ENCODE measurements at regions not wholly inside any gene's neighbourhood (a gene's known extent, or its start where the extent isn't known, plus 50 kb on each side); places are given as distances from the start of the nearest gene placed in this dataset.

DNA sequence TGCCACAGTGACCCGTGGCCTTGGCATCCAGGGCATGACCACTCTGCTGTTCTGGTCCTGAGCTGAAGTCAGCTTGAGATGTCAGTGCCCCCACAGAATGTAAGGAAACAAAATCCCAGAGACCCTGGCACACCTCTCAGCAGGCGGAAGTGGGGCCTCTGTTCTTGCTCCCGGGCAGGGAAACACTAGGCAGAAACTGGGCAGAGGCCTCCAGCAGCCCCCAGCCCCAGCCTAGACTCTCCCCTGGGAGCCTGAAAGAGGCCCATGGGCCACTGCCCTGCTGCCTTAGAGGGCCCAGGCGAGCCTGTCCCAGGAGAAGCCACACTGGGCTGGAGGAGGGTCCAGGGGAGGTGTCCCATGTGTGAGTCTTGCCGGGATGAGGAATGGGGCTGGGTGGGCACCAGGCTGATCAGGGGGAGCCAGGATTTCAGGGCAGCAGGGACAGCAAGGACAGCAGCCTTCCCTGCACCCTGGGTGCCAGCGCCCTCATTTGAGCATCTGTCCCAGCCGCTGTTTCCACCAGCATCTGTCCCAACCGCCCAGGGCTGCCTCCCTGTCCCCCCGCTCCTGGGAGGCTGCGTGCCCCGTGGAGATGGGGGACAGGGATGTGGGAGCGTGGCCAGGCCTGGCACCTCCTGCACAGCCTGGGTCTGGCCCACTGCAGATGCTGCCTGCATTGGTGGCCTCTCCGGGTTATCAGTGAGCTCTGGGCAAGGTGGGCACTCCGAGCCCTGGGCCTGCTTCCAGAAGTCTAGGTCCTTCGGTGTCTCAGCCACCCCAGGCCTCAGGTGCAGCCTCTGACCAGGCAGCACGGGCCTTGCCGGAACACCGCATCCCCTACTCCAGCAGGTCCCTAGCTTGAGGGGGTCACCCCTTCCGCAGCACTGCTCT is 1072.4 kb downstream of the BRD1 start:
- no peak for DNase-seq

DNA sequence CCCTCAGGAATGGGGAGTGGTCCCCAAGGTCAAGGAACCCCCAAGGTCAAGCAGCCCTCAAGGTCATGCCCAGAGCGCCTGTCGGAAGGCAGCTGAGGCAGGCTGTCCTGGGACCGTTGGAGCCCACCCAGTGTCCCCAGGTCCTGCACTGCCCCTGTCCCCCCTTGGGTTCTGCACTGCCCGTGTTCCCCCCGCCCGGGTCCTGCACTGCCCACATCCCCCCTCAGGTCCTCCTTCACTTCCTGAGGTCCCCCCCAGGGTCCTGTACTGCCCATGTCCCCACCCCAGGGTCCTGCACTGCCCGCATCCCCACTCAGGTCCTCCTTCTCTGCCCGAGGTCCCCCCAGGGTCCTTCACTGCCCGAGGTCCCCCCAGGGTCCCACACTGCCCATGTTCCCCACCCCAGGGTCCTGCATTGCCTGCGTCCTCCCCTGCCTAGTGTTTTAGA is 1073.0 kb downstream of the BRD1 start:
- DNase-seq: no peak

DNA sequence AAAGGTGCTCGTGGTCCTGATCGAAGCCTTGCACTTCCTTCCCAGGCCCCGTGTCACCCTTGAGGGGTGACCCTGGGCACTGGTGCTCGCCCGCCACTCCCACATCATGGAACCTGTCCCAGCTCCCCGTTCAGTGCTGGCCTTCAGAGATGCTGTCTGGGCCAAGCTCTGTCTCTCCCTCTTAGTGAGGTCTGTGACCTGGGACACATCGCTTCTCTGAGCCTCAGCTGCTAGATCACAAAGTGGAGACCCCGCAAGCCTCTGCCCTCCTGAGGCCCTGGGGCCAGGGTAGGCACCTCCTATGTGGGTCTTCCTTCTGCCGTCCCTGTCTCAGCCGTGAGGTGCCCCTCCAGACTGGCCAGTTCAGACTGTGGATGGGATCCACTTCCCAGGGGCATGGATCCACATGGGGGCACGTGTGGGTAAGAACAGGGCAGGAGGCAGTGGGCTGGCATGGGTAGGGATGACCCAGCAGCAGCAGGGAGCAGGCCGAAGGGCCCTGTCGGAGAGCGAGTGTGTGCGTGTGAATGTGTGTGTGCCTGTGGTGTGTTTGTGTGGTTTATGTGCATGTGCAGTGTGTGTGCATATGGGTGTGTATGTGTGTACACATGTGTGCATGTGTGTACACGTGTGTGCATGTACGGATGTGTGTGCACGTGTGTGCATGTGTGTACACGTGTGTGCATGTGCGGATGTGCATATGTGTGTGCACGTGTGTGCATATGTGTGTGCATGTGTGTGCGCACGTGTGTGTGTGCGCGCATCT is 1073.7 kb downstream of the BRD1 start:
- no peak for DNase-seq

DNA sequence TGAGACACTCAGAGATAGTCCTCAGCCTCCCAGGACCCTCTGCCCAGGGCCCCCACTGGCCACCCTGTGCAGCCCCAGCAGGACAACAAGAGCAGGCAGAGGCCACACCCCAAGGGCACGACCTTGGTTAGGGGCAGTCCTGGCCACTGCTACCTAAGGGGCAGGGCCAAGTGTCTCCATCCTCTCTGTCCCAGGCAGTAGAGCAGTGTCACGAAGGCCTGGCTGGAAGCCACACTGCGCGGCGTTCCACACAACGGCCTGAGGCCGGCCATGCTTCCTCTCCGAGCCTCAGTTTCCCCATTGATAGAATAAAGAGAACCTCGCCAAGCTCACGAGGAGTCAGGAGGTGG is 1074.3 kb downstream of the BRD1 start:
- DNase-seq: no peak

DNA sequence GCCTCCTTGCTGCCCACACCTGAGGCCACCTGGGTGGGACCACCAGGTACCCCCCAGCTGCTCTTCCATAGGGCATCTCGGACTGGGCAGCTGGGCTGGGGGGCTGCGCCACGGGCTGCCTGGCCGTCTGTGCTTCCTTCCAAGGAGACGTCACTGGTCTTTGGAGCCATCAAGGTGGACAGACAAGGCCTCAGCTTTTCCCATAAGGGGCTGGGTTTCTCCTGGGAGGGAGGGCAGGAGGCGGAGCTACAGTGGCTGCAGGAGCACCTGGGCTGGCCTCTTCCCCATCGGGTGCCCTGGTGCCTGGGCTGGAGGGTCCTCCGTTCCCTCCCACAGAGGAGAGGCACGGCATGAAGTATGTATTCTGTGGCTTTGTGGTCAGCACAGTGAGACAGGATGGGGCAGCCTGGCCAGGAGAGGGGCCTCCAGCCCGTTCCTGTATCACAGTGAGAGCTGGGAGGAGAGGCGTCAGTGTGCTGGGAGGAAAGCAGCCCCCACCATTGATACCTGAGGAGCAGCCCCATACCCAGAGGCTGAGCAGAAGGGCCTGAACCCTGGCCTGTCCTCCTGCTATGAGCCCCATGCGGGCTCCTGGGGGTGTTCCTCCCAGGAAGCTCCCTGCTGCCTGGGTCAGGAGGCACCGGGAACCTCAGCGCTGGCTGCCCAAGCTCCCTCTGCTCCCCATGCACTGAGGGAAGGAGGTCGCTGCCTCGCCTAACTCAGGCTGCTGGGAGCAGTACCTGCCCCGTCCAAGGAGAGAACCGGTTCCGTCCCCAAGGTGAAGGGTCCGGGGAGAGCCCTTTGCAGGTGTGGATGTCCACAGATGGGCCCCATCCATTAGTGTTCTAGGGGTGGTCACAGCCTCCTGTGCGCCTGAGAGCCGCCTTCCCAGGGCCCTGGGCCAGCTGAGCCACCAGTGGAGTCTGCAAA is 1075.0 kb downstream of the BRD1 start:
- DNase-seq: no peak

DNA sequence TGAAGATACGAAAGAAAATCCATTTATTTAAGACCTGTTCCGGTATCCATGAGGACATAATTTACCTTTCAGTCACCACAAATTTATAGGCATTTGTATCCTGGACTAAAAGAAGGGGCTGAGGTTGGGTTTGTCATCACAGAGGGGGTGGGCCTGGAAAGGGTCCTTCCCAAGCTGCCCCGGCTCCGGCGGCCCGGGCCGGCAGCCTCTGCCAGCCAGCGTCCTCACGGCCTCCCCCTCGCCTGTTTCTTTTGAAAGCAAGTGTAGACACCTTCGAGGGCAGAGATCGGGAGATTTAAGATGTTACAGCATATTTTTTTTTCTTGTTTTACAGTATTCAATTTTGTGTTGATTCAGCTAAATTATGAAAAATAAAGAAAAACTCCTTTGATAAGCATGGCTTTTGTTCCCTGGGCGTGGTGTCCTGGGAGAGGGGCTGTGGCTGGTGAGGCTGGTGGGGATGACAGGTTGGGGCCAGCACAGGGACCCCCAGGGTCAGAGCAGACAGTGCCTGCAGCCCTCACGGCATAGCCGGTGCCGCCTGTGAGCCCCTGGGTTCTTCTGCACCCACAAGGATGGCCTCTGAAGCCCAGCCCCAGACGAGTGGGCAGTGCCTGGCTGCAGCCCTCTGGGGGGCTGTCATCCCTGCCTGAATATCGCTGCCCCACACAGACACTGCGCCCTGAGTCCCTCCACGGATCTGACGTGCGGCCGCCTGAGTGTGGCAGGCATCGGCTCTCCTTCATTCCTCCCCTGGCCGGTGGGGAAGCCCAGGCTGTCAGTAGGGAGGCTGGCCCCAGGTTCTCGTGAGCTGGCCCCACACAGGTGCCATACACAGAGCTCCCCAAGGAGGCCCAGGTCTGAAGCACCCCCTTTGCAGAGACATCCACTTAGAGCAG is 1075.9 kb downstream of the BRD1 start:
- DNase-seq: no peak

DNA sequence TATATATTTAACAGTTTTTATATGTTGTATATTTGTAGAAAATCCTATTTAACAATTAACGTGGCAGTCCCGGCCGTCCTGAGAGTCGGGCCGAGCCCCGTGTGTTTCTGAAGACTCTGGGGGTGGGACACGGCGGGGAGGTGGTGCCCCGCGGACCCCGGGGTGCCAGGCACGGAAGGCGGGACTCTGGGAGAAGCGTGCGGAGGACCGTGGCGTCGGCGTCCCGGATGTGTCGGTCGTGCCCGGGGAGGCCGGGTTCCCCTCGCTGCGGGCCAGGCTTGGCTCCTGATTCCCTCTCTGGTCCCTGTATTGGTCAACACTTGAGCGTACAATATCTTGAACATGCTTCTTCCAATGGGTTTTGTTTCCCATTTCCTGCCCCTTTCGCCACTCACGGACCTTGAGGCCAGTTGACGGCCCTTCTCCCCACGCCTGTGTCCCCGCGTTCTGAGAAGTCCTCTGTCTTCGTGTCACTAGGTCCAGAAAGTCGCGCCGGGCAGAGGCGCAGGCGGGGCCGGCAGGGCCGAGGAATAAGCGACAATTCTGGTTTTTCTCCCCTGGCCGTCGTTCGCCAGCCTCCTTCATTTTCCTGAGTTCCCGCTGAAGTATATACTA is 1076.7 kb downstream of the BRD1 start:
- no peak for DNase-seq

DNA sequence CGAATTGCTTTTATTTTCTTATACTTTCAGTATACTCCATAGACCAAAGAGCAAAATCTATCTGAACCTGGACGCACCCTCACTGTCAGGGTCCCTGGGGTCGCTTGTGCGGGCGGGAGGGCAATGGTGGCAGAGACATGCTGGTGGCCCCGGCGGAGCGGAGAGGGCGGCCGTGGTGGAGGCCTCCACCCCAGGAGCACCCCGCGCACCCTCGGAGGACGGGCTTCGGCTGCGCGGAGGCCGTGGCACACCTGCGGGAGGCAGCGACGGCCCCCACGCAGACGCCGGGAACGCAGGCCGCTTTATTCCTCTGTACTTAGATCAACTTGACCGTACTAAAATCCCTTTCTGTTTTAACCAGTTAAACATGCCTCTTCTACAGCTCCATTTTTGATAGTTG is 1077.4 kb downstream of the BRD1 start:
- DNase-seq: no peak

DNA sequence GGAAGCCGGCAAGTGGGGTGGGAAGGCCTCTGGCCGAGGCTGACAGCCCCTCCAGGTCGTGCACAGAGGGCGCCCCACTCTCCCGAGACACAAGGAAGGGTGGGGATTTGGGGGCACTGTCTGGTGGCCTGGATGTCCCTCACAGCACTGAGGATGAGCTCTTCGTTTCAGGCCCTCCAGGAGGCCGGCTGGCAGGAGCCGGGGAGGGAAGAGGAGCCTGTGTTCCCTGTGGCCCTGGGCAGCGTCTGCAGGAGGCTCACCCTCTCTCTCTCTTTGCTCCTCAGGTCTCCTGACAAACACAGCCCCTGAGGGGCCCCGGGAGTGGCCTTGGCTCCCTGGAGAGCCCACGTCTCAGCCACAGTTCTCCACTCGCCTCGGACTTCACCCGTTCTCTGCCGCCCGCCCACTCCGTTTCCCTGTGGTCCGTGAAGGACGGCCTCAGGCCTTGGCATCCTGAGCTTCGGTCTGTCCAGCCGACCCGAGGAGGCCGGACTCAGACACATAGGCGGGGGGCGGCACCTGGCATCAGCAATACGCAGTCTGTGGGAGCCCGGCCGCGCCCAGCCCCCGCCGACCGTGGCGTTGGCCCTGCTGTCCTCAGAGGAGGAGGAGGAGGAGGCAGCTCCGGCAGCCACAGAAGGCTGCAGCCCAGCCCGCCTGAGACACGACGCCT is 1078.0 kb downstream of the BRD1 start:
- DNase-seq: no peak

DNA sequence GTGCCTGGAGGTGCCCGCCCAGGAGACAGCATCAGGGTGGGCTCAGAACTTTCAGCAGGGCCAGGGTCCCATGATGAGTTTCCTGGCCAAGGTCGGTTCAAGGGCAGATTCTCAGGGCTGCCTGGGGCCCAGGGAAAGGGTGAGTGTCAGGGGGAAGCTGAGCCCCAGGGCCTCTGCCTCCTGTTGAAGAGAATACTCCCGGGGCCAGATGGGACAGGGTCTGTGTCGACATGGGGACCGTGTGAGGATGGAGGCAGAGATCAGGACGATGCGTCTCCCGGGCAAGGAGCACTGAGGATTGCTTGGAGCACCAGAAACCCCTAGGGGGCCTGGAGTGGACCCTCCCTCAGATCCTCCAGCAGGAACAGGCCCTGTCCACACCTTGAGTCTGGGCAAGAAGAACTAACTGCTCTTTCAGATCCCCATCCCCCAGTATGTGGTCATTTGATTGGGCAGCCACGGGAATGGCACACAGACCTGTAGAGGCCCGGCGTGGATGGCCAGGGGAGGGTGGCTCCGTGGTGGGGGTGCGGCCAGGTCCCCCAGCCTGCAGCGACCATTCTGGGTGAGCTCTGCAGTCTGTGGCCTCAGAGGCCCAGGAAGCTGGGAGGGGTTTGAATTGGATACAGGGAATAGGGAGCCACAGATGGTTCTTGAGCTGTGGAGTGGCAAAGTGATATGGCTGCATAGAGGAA is 1078.7 kb downstream of the BRD1 start:
- no peak for DNase-seq

DNA sequence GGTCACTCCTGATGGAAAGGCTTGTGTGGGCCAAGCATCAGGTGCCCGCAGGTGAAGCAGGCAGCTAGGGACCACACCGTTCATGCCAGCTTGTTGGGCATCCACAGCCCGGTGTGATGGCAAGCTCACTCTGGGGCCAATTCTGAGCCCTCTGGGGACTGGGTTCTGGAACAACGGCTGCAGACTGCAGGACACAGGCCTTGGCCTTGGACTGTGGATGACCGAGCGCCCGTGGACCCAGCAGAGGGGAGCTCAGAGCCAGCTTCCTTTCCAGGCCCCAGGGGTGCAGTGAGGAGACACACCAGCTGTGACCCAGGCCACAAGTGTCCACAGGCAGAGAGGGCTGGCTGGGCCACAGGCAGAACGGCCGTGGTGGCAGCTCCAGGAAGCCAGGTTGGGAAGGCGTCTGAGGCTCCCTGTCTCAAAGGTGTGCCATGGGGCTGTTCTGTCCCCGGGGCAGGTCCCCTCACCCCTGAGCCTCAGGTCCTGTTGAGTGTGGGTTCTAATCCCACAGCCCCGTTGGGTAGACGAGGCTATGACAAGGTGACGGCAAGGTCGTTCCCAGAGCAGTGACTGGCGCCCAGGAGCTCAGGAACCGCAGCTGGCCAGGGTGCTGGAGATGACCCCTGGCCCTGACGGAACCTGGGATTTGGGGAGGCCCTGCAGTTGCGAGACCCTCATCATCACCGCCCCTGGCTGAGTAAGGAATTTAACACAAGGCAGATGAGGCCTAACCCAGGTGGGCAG is 1079.4 kb downstream of the BRD1 start:
- no peak for DNase-seq

DNA sequence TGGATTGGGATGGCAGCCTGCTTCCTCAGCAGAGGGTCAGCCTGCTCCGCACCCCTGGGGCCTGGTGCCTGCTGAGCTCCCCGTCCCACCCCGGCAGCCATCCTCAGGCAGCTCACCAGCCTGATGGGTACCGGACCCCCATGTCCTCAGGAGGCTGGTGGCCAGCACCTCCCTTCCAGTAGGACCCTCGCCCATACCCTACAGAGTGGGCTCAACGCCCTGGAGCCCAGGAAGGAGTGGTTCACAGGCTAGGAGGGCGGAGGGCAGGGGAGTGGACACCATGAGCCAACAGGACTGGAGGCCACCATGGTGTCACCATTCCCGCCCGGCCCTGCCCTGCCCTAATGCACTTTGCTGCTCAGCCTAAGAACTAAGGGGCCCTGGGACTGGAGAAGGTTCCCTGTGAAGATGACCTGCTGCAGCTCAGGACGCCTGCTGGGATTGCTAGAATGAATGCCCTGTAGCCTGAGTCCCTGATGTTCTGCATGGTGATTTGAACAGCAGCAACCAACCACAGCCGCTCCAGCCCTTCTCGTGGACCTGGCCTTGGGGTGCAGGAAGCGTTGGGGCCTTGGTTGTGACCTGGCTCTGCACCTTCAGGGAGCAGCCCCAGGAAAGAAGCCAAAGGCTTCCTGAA is 1080.8 kb downstream of the BRD1 start:
- no peak for DNase-seq

DNA sequence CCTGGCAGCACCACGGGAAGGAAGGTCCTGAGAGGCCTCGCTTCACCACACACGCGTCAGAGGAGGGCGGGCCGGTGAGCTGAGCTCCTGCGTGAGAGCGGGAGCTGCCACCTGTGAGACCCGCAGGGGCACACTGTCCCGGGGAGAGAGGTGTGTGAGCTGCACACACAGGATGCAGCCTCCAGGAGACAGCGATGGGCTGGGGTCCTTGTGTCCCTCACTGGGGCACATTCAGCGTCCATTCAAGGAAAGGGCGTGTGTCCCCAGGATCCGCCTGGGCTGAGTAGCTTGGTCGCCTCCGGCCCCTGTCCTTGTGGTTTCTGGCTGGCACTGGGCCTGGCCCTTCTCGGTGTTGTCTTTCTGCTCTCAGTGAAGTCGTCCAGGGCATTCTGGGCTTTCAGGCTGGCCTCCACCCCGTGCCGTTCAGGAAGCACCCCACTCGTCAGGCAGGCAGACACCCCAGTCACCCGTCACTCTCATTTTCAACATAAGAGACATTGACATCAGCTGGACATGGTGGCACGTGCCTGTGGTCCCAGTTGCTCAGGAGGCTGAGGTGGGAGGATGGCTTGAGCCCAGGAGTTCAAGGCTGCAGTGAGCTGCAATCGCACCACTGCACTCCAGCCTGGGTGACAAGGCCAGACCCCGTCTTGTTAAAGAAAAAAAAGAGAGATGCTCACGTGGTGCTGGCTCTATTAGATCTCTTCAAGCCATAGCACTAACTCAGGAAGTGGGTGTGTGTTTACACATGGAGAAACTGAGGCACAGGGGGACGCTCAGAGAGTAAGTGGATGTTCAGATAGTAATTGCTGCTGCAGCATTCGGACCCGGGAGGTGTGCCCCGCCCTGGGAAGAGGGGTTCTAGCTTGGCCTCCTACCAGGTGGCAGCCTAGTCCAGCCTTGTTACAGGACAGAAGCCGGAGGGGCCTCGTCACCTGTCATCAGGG is 1081.6 kb downstream of the BRD1 start:
- no peak for DNase-seq

DNA sequence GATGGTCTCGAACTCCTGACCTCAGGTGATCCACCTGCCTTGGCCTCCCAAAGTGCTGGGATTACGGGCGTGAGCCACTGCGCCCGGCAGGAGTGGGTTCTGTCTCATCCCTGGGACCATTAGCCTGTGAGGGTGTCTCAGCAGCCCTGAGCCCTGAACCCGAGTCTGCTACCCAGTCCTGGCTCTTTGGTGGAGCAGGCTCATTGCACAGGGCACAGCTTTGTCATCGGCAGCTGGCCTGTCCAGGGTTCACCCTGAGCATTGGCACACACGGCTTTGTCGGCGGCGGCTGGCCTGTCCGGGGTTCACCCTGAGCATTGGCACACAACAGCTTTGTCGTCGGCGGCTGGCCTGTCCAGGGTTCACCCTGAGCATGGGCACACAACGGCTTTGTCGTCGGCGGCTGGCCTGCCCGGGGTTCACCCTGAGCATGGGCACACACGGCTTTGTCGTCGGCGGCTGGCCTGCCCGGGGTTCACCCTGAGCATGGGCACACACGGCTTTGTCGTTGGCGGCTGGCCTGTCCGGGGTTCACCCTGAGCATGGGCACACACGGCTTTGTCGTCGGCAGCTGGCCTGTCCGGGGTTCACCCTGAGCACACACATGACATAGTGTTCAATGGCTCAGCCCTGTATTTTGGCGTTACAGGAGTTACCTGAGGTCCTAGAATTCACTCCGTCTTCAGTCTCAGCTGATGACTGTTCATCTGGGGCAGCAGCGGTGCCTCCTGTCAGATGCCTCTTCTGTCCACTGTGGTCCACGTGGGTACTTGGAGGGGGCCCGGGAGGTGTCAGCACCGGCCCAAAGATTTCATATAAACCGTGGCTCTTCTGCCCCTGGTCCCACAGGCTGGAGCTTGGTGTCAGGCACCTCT is 1082.5 kb downstream of the BRD1 start:
- no peak for DNase-seq

DNA sequence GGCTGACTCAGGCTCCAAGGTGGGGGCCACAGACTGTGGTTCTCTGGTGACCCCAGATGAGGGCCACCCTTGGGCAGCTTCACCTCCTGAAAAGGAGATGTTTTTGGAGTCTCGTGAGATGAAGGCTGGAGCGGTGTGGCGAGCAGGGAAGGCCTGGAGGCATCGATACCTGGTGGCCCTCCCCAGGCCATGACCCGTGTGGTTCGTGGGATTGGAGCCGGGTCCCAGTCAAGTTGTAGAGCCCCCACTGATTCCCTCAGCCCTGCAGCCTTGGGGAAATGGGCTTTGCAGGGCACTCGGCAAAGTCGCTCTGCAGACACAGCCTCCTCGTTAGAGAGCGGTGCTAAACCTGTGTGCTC is 1083.4 kb downstream of the BRD1 start:
- no peak for DNase-seq

DNA sequence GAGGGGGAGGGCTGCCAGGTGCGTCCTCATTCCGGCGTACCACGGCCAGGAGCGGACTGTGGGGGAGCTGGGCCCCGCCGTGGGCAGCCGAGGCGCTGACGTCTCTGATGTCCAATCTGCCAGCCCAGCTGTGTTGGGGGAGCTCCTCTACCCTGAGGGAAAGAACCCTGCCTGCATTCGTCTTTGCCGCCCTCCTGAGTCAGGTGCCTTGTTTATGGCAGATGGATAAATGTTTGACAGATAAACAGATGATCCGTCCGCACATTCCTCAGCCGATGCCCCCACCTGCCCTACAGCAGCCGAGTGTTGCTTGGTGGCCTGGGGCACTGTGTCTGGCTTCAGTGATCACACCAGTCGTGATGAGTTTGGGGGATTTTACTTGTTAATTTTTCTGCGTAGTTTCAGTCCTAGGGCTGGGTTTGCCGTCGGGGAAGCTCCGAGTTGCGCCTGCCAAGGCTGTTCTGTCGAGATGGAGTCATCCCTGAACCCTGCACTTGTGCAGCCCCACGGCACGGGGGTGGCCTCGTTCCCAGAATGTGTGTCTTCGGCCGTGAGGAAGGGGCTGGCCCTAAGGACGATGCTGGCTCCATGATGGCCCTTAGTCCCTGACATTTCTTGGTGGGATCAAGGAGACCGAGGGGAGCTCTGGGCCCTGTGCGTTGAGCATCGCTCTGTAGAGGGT is 1083.9 kb downstream of the BRD1 start:
- DNase-seq: no peak
